Ovary (tissue), 3 donors: ENCODE measurements at regions not wholly inside any gene's neighbourhood (a gene's known extent, or its start where the extent isn't known, plus 50 kb on each side); places are given as distances from the start of the nearest gene placed in this dataset.

Experiments
- CTCF ChIP-seq, 3 donors: fragments of 450-650 bp in 2 of 3; fragments of 200-600 bp in 1 of 3; IDR thresholded peaks; one replicate each; pipeline versions ENCODE4 v1.5.1 to v1.8.0; 2016 to 2022; ENCODE audit warnings: antibody characterized with exemption in 3 of 3, mild to moderate bottlenecking in 1 of 3
- EP300 ChIP-seq: sonication (generic); formaldehyde crosslinking; IDR thresholded peaks from one replicate; pipeline ENCODE4 v1.6.1; 2017; ENCODE audit warnings: antibody characterized with exemption
- POLR2A ChIP-seq: fragments of 450-650 bp; IDR thresholded peaks from one replicate; pipeline ENCODE4 v1.6.1; 2017; ENCODE audit warnings: antibody characterized with exemption, mild to moderate bottlenecking, moderate library complexity
- donor health status: DM: no; HTN: no; CAD: no.

- TF ChIP-seq CTCF (IDR thresholded peaks at IDR 0.05) (no peak), POLR2A (no peak), EP300 (no peak)
These were observed 277.1 kb upstream of the ADGRL3 start for GRCh38 chr4:60923075-60923474.
